ENCODE measurements at regions not wholly inside any gene's neighbourhood (a gene's known extent, or its start where the extent isn't known, plus 50 kb on each side); places are given as distances from the start of the nearest gene placed in this dataset.

GRCh38 chr15:93722165-93722564 is 509.2 kb upstream of the MCTP2 start:
- no peak overlapping the region for H3K4me2 ChIP-seq (ENCODE audit: unreplicated experiment)
- H3K4me1 ChIP-seq (ENCODE audit: insufficient read depth), result peaks cover 9% of the 10 kb centered on the region; the same call in 1 of the 2 replicates
- no peaks in the 10 kb centered on the region for H4K20me1 ChIP-seq (ENCODE audit: insufficient read depth)
- no peak for TF ChIP-seq EZH2phosphoT487 (IDR thresholded peaks at IDR 0.05; ENCODE audit: insufficient read depth, low read depth)
- no peak for TF ChIP-seq EZH2 (IDR thresholded peaks at IDR 0.05; ENCODE audit: insufficient read depth, poor library complexity, severe bottlenecking)
- DNase-seq, result no peak
- H3K79me2 ChIP-seq (ENCODE audit: insufficient read depth), result no peaks in the 10 kb centered on the region
- no peak overlapping the region for H2AFZ ChIP-seq
- H3K36me3 ChIP-seq (ENCODE audit: low read depth), result no peaks in the 10 kb centered on the region
- H3K27me3 ChIP-seq (replicated peaks; ENCODE audit: insufficient read depth), result no peaks in the 10 kb centered on the region
- no peak overlapping the region for H3K27ac ChIP-seq
- H3F3A ChIP-seq (ENCODE audit: insufficient read depth), result no peaks in the 10 kb centered on the region
- H3K4me3 ChIP-seq, result no peak overlapping the region
- no peaks in the 10 kb centered on the region for H3K9me3 ChIP-seq (ENCODE audit: low read depth)
- in situ Hi-C loops (cut with MboI), result no loop called here
- no peaks in the 10 kb centered on the region for H3K9me2 ChIP-seq (ENCODE audit: insufficient read depth)
- H3K9ac ChIP-seq, result no peak overlapping the region

DNA sequence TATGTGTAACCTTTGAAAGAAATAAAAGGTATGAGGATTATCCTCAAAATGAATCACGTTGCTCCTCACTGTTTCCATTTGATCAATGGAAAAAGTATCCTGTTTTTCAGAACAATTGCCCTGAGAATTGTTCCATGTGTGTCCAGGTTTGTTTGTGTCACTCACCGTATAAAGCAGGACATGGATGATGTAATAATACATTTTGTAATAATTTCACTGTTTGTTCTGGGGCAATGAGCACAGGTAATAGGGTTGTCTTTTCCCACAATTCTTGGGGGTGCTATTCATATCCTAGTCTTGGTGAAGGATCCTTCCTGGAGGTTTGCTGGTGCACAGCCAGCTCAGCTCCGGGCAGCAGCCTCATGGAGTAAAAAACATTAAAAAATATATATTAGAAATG is 510.8 kb upstream of the MCTP2 start:
- H4K20me1 ChIP-seq (ENCODE audit: insufficient read depth), result no peaks in the 10 kb centered on the region
- DNase-seq, result no peak
- H3K9ac ChIP-seq, result no peak overlapping the region
- H3K4me3 ChIP-seq, result no peak overlapping the region
- H3K79me2 ChIP-seq (ENCODE audit: insufficient read depth), result no peaks in the 10 kb centered on the region
- H3K9me2 ChIP-seq (ENCODE audit: insufficient read depth), result no peaks in the 10 kb centered on the region
- in situ Hi-C loops (cut with MboI), result no loop called here
- H2AFZ ChIP-seq, result no peak overlapping the region
- H3K4me2 ChIP-seq (ENCODE audit: unreplicated experiment), result no peak overlapping the region
- TF ChIP-seq EZH2 (IDR thresholded peaks at IDR 0.05; ENCODE audit: insufficient read depth, poor library complexity, severe bottlenecking) (no peak), EZH2phosphoT487 (IDR thresholded peaks at IDR 0.05; ENCODE audit: insufficient read depth, low read depth) (no peak)
- peaks cover 9% of the 10 kb centered on the region; the same call in 1 of the 2 replicates for H3K4me1 ChIP-seq (ENCODE audit: insufficient read depth)
- H3K27me3 ChIP-seq (replicated peaks; ENCODE audit: insufficient read depth), result no peaks in the 10 kb centered on the region
- H3K9me3 ChIP-seq (ENCODE audit: low read depth), result no peaks in the 10 kb centered on the region
- H3F3A ChIP-seq (ENCODE audit: insufficient read depth), result no peaks in the 10 kb centered on the region
- no peak overlapping the region for H3K27ac ChIP-seq
- WGBS, 2 experiments (ENCODE audit: low coverage in 1 of 2, low lambda C conversion rate in 2 of 2, missing lambda C conversion rate in 2 of 2), result 31% methylated on average over 3 of the region's 3 CpGs
- no peaks in the 10 kb centered on the region for H3K36me3 ChIP-seq (ENCODE audit: low read depth)

GRCh38 chr15:93719921-93720351 is 511.4 kb upstream of the MCTP2 start:
- Histone ChIP-seq H2AFZ (no peak overlapping the region), H3K9ac (no peak overlapping the region), H3K4me2 (ENCODE audit: unreplicated experiment) (no peak overlapping the region), H3K27ac (peak overlapping the region; percentile 33; the same call in 1 of the 2 replicates), H3K9me3 (ENCODE audit: low read depth) (no peaks in the 10 kb centered on the region), H3K79me2 (ENCODE audit: insufficient read depth) (no peaks in the 10 kb centered on the region), H3K36me3 (ENCODE audit: low read depth) (no peaks in the 10 kb centered on the region), H3K4me3 (no peak overlapping the region), H3K4me1 (ENCODE audit: insufficient read depth) (peaks cover 9% of the 10 kb centered on the region; the same call in 1 of the 2 replicates), H3K9me2 (ENCODE audit: insufficient read depth) (no peaks in the 10 kb centered on the region), H4K20me1 (ENCODE audit: insufficient read depth) (no peaks in the 10 kb centered on the region), H3K27me3 (replicated peaks; ENCODE audit: insufficient read depth) (no peaks in the 10 kb centered on the region), H3F3A (ENCODE audit: insufficient read depth) (no peaks in the 10 kb centered on the region)
- in situ Hi-C loops (cut with MboI), result no loop called here
- 22 to 26% methylated on average over 2 of the region's 2 CpGs for WGBS, 2 experiments (ENCODE audit: low coverage in 1 of 2, low lambda C conversion rate in 2 of 2, missing lambda C conversion rate in 2 of 2)
- peak; percentile 61 for DNase-seq
- no peak for TF ChIP-seq EZH2 (IDR thresholded peaks at IDR 0.05; ENCODE audit: insufficient read depth, poor library complexity, severe bottlenecking)
- TF ChIP-seq EZH2phosphoT487 (IDR thresholded peaks at IDR 0.05; ENCODE audit: insufficient read depth, low read depth), result 0 out of 2 replicates have a peak, but pooled peaks have one; percentile 51

- Histone ChIP-seq H3K36me3 (ENCODE audit: low read depth) (no peaks in the 10 kb centered on the region), H3K9me3 (ENCODE audit: low read depth) (no peaks in the 10 kb centered on the region), H3K9me2 (ENCODE audit: insufficient read depth) (no peaks in the 10 kb centered on the region), H3F3A (ENCODE audit: insufficient read depth) (no peaks in the 10 kb centered on the region), H3K27ac (no peak overlapping the region), H3K4me1 (ENCODE audit: insufficient read depth) (peaks cover 9% of the 10 kb centered on the region; the same call in 1 of the 2 replicates), H3K4me3 (no peak overlapping the region), H3K79me2 (ENCODE audit: insufficient read depth) (no peaks in the 10 kb centered on the region), H3K27me3 (replicated peaks; ENCODE audit: insufficient read depth) (no peaks in the 10 kb centered on the region), H3K4me2 (ENCODE audit: unreplicated experiment) (no peak overlapping the region), H3K9ac (no peak overlapping the region), H2AFZ (no peak overlapping the region), H4K20me1 (ENCODE audit: insufficient read depth) (no peaks in the 10 kb centered on the region)
- no peak for DNase-seq
- TF ChIP-seq EZH2phosphoT487 (IDR thresholded peaks at IDR 0.05; ENCODE audit: insufficient read depth, low read depth) (no peak), EZH2 (IDR thresholded peaks at IDR 0.05; ENCODE audit: insufficient read depth, poor library complexity, severe bottlenecking) (no peak)
- WGBS, 2 experiments (ENCODE audit: low coverage in 1 of 2, low lambda C conversion rate in 2 of 2, missing lambda C conversion rate in 2 of 2), result 35 to 38% methylated on average over 5 of the region's 5 CpGs
- in situ Hi-C loops (cut with MboI), result no loop called here
These were observed 514.6 kb upstream of the MCTP2 start for GRCh38 chr15:93716615-93717231.
